ENCODE measurements at regions not wholly inside any gene's neighbourhood (a gene's known extent, or its start where the extent isn't known, plus 50 kb on each side); places are given as distances from the start of the nearest gene placed in this dataset.

- Mint-ChIP-seq H3K4me1 (ENCODE audit: low read depth) (no peaks in the 10 kb centered on the region), H3K27ac (no peak overlapping the region), H3K4me3 (no peak overlapping the region), H3K27me3 (no peaks in the 10 kb centered on the region), H3K36me3 (ENCODE audit: low read depth) (no peaks in the 10 kb centered on the region), H3K9me3 (no peaks in the 10 kb centered on the region)
- Histone ChIP-seq H3K36me3 (ENCODE audit: insufficient read depth, low read length) (no peaks in the 10 kb centered on the region), H3K27ac (ENCODE audit: low read depth in 1 of 2, low read length in 2 of 2) (no peak overlapping the region), H3K4me3 (ENCODE audit: low read length) (no peak overlapping the region), H3K9me3 (ENCODE audit: control insufficient read depth in 1 of 2, insufficient read depth in 1 of 2, low read length in 2 of 2) (peaks cover 0 to 3% of the 10 kb centered on the region in 2 experiments), H3K27me3 (ENCODE audit: control insufficient read depth in 1 of 2, insufficient read depth in 2 of 2, low read length in 2 of 2) (no peaks in the 10 kb centered on the region), H3K4me1 (ENCODE audit: insufficient read depth, low read length) (no peaks in the 10 kb centered on the region)
- intact Hi-C loops (cut with DNase I, micrococcal nuclease): no loop called here
- ChIA-PET POLR2A (no interaction called here), CTCF (no interaction called here)
- ATAC-seq (ENCODE audit: poor library complexity): no peak
- no peak for DNase-seq
- TF ChIP-seq CTCF (IDR thresholded peaks at IDR 0.05): no peak
Observed at GRCh38 chr1:82079607-82080006, 278.9 kb downstream of the ADGRL2 start.

- Histone ChIP-seq H3K27ac (ENCODE audit: low read depth in 1 of 2, low read length in 2 of 2) (no peak overlapping the region), H3K4me3 (ENCODE audit: low read length) (no peak overlapping the region), H3K9me3 (ENCODE audit: control insufficient read depth in 1 of 2, insufficient read depth in 1 of 2, low read length in 2 of 2) (peaks cover 0 to 3% of the 10 kb centered on the region in 2 experiments), H3K36me3 (ENCODE audit: insufficient read depth, low read length) (no peaks in the 10 kb centered on the region), H3K27me3 (ENCODE audit: control insufficient read depth in 1 of 2, insufficient read depth in 2 of 2, low read length in 2 of 2) (no peaks in the 10 kb centered on the region), H3K4me1 (ENCODE audit: insufficient read depth, low read length) (no peaks in the 10 kb centered on the region)
- DNase-seq: no peak
- Mint-ChIP-seq H3K36me3 (ENCODE audit: low read depth) (no peaks in the 10 kb centered on the region), H3K4me1 (ENCODE audit: low read depth) (no peaks in the 10 kb centered on the region), H3K4me3 (no peak overlapping the region), H3K27ac (no peak overlapping the region), H3K27me3 (no peaks in the 10 kb centered on the region), H3K9me3 (no peaks in the 10 kb centered on the region)
- POLR2A ChIA-PET: no interaction called here
- no peak for TF ChIP-seq CTCF (IDR thresholded peaks at IDR 0.05)
- intact Hi-C loops (cut with DNase I, micrococcal nuclease): no loop called here
- CTCF ChIA-PET: no interaction called here
- no peak for ATAC-seq (ENCODE audit: poor library complexity)
Observed at GRCh38 chr1:82073659-82074058, 272.9 kb downstream of the ADGRL2 start.

GRCh38 chr1:82073071-82073470 is 272.3 kb downstream of the ADGRL2 start:
- no peaks in the 10 kb centered on the region for H3K27me3 Mint-ChIP-seq
- intact Hi-C loops (cut with DNase I, micrococcal nuclease): no loop called here
- CTCF ChIA-PET: no interaction called here

More at GRCh38 chr1:82073071-82073470, 272.3 kb downstream of the ADGRL2 start:
- ATAC-seq (ENCODE audit: poor library complexity) (no peak), DNase-seq (no peak)
- Mint-ChIP-seq H3K4me1 (ENCODE audit: low read depth) (no peaks in the 10 kb centered on the region), H3K27ac (no peak overlapping the region), H3K4me3 (no peak overlapping the region), H3K9me3 (no peaks in the 10 kb centered on the region), H3K36me3 (ENCODE audit: low read depth) (no peaks in the 10 kb centered on the region)
- Histone ChIP-seq H3K4me3 (ENCODE audit: low read length) (no peak overlapping the region), H3K4me1 (ENCODE audit: insufficient read depth, low read length) (no peaks in the 10 kb centered on the region), H3K27me3 (ENCODE audit: control insufficient read depth in 1 of 2, insufficient read depth in 2 of 2, low read length in 2 of 2) (no peaks in the 10 kb centered on the region), H3K36me3 (ENCODE audit: insufficient read depth, low read length) (no peaks in the 10 kb centered on the region), H3K27ac (ENCODE audit: low read depth in 1 of 2, low read length in 2 of 2) (no peak overlapping the region), H3K9me3 (ENCODE audit: control insufficient read depth in 1 of 2, insufficient read depth in 1 of 2, low read length in 2 of 2) (peaks cover 0 to 3% of the 10 kb centered on the region in 2 experiments)
- TF ChIP-seq CTCF (IDR thresholded peaks at IDR 0.05): no peak
- POLR2A ChIA-PET: no interaction called here
